ENCODE measurements at regions not wholly inside any gene's neighbourhood (a gene's known extent, or its start where the extent isn't known, plus 50 kb on each side); places are given as distances from the start of the nearest gene placed in this dataset.

- TF ChIP-seq SIN3A (IDR thresholded peaks at IDR 0.05; ENCODE audit: borderline replicate concordance, insufficient read depth, low read length) (no peak), FOXP2 (optimal IDR thresholded peaks at IDR 0.05; ENCODE audit: borderline replicate concordance, extremely low read depth, extremely low read length, insufficient read depth) (no peak), POLR2AphosphoS5 (IDR thresholded peaks at IDR 0.05; ENCODE audit: low read depth, low read length) (no peak), REST (IDR thresholded peaks at IDR 0.05; ENCODE audit: insufficient read depth in 1 of 2, low read depth in 2 of 2, low read length in 2 of 2) (no peak), TAF1 (IDR thresholded peaks at IDR 0.05; ENCODE audit: borderline replicate concordance, insufficient read depth, low read length) (no peak)
Observed at GRCh38 chr6:130602151-130602770, 224.9 kb upstream of the SMLR1 start.

- TF ChIP-seq POLR2AphosphoS5 (IDR thresholded peaks at IDR 0.05; ENCODE audit: low read depth, low read length) (no peak), REST (IDR thresholded peaks at IDR 0.05; ENCODE audit: insufficient read depth in 1 of 2, low read depth in 2 of 2, low read length in 2 of 2) (no peak), TAF1 (IDR thresholded peaks at IDR 0.05; ENCODE audit: borderline replicate concordance, insufficient read depth, low read length) (no peak), FOXP2 (optimal IDR thresholded peaks at IDR 0.05; ENCODE audit: borderline replicate concordance, extremely low read depth, extremely low read length, insufficient read depth) (no peak), SIN3A (IDR thresholded peaks at IDR 0.05; ENCODE audit: borderline replicate concordance, insufficient read depth, low read length) (no peak)
Observed at GRCh38 chr6:130603391-130603790, 223.8 kb upstream of the SMLR1 start.

DNA sequence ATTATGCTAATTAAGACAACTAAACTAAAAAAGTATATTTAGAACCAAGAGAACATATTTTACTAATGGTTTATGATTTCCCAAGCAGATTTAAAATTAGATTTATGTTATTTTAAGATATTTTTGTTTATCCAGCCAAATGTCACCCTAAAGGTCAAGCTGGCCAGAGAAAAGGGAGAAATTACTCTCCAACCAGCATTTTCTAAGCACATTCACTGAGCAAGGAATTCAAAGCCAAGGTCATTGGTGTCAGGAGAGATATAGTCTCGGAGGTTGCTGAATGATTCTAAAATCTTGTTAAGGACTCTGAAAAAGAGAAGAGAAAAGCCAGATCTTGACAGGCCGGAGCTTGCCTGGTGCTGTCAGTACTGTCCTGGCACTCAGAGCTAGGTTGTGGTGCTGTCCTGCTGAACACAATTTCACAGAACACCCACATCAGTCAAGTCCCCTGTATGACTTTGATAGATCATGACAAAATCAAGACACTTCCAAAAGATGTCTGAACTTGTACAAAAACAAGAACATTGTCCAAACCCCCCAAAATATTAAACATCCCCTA is 222.3 kb upstream of the SMLR1 start:
- TF ChIP-seq FOXP2 (optimal IDR thresholded peaks at IDR 0.05; ENCODE audit: borderline replicate concordance, extremely low read depth, extremely low read length, insufficient read depth) (no peak), REST (IDR thresholded peaks at IDR 0.05; ENCODE audit: insufficient read depth in 1 of 2, low read depth in 2 of 2, low read length in 2 of 2) (no peak), SIN3A (IDR thresholded peaks at IDR 0.05; ENCODE audit: borderline replicate concordance, insufficient read depth, low read length) (no peak), POLR2AphosphoS5 (IDR thresholded peaks at IDR 0.05; ENCODE audit: low read depth, low read length) (no peak), TAF1 (IDR thresholded peaks at IDR 0.05; ENCODE audit: borderline replicate concordance, insufficient read depth, low read length) (no peak)

- TF ChIP-seq TAF1 (IDR thresholded peaks at IDR 0.05; ENCODE audit: borderline replicate concordance, insufficient read depth, low read length) (no peak), FOXP2 (optimal IDR thresholded peaks at IDR 0.05; ENCODE audit: borderline replicate concordance, extremely low read depth, extremely low read length, insufficient read depth) (no peak), POLR2AphosphoS5 (IDR thresholded peaks at IDR 0.05; ENCODE audit: low read depth, low read length) (no peak), REST (IDR thresholded peaks at IDR 0.05; ENCODE audit: insufficient read depth in 1 of 2, low read depth in 2 of 2, low read length in 2 of 2) (no peak), SIN3A (IDR thresholded peaks at IDR 0.05; ENCODE audit: borderline replicate concordance, insufficient read depth, low read length) (no peak)
Observed at GRCh38 chr6:130610303-130610702, 216.9 kb upstream of the SMLR1 start.

Data from PFSK-1 (cell line).